Smooth muscle cell (in vitro differentiated cells): ENCODE measurements at regions not wholly inside any gene's neighbourhood (a gene's known extent, or its start where the extent isn't known, plus 50 kb on each side); places are given as distances from the start of the nearest gene placed in this dataset.
"Not testable (repeated sequence)": the region's sequence is repeated elsewhere in the genome, so short reads cannot be mapped to it uniquely, and the experiment has no call there.

Source experiments
- DNase-seq: peaks from one replicate; lab custom pipeline; 2025; ENCODE audit not compliant: unreplicated experiment; lab: John Stamatoyannopoulos, UW
- H2AFZ ChIP-seq: fragments of 200-600 bp; sonication (generic); 2 replicates; pipeline ENCODE4 v1.6.0; 2016; ENCODE audit warnings: antibody characterized with exemption, low read depth, mild to moderate bottlenecking
- H3F3A ChIP-seq: fragments of 200-600 bp; sonication (generic); 2 replicates; pipeline ENCODE4 v1.6.0; 2017; ENCODE audit warnings: antibody characterized with exemption, low read depth
- H3K27ac ChIP-seq: fragments of 200-600 bp; sonication (generic); 2 replicates; pipeline ENCODE4 v1.5.1; 2016; ENCODE audit warnings: low read depth, mild to moderate bottlenecking
- H3K27me3 ChIP-seq: fragments of 200-600 bp; sonication (generic); 2 replicates; pipeline ENCODE4 v1.6.1; 2016; ENCODE audit warnings: low read depth, mild to moderate bottlenecking
- H3K36me3 ChIP-seq: fragments of 200-600 bp; sonication (generic); 2 replicates; pipeline ENCODE4 v1.5.1; 2016; ENCODE audit warnings: low read depth
- H3K4me1 ChIP-seq: fragments of 200-600 bp; sonication (generic); 2 replicates; pipeline ENCODE4 v1.5.1; 2016; ENCODE audit warnings: low read depth
- H3K4me2 ChIP-seq: fragments of 200-600 bp; sonication (generic); 2 replicates; pipeline ENCODE4 v1.6.0; 2016; ENCODE audit warnings: mild to moderate bottlenecking
- H3K4me3 ChIP-seq: fragments of 200-600 bp; sonication (generic); 2 replicates; pipeline ENCODE4 v1.5.1; 2016; ENCODE audit warnings: mild to moderate bottlenecking
- H3K79me2 ChIP-seq: fragments of 200-600 bp; sonication (generic); 2 replicates; pipeline ENCODE4 v1.6.0; 2016; ENCODE audit warnings: low read depth, mild to moderate bottlenecking
- H3K9ac ChIP-seq: fragments of 200-600 bp; sonication (generic); 2 replicates; pipeline ENCODE4 v1.6.0; 2016; ENCODE audit warnings: low read depth
- H3K9me3 ChIP-seq: fragments of 200-600 bp; sonication (generic); replicated peaks from 2 replicates; pipeline ENCODE4 v1.5.1; 2016; ENCODE audit warnings: low read depth
- H4K20me1 ChIP-seq: fragments of 200-600 bp; sonication (generic); 2 replicates; pipeline ENCODE4 v1.6.0; 2016; ENCODE audit warnings: low read depth
- WGBS: methylation state at CpG from one replicate; pipeline ENCODE4 v1.1.7; 2016; ENCODE audit warnings: low lambda C conversion rate; 5-methylcytosine and 5-hydroxymethylcytosine counted together

- H3K36me3 ChIP-seq, H3K9me3 ChIP-seq: not testable (repeated sequence)
- 94% methylated on average over 2 of the region's 6 CpGs for WGBS
Observed at GRCh38 chr16:16448423-16448822, 69.5 kb downstream of the NPIPA7 start.

GRCh38 chr16:16449712-16450237 is 70.8 kb downstream of the NPIPA7 start:
- H3K9me3 ChIP-seq, H2AFZ ChIP-seq, H3K4me2 ChIP-seq, DNase-seq, H3K4me1 ChIP-seq, H3K27ac ChIP-seq, H3K9ac ChIP-seq, H3F3A ChIP-seq, H3K4me3 ChIP-seq, H4K20me1 ChIP-seq, H3K36me3 ChIP-seq, H3K79me2 ChIP-seq, H3K27me3 ChIP-seq: not testable (repeated sequence)
- WGBS, result 80% methylated on average over 4 of the region's 4 CpGs

More at GRCh38 chr16:16448423-16448822, 69.5 kb downstream of the NPIPA7 start:
- H3K4me1 ChIP-seq, DNase-seq, H3F3A ChIP-seq, H3K9ac ChIP-seq, H3K4me2 ChIP-seq, H3K79me2 ChIP-seq, H2AFZ ChIP-seq, H3K27ac ChIP-seq, H4K20me1 ChIP-seq, H3K4me3 ChIP-seq, H3K27me3 ChIP-seq: not testable (repeated sequence)

GRCh38 chr16:16451721-16452410 is 72.9 kb downstream of the NPIPA7 start:
- H3K79me2 ChIP-seq, H2AFZ ChIP-seq, H3K4me3 ChIP-seq, H3K27ac ChIP-seq, H3K4me2 ChIP-seq, DNase-seq, H3K36me3 ChIP-seq, H3K9ac ChIP-seq, H3K9me3 ChIP-seq, H4K20me1 ChIP-seq, H3F3A ChIP-seq, H3K27me3 ChIP-seq, H3K4me1 ChIP-seq: not testable (repeated sequence)
- 8% methylated on average over 7 of the region's 10 CpGs for WGBS

- not testable (repeated sequence) for H3K4me2 ChIP-seq, H3K4me3 ChIP-seq, H3K9me3 ChIP-seq, H3F3A ChIP-seq, DNase-seq, H3K79me2 ChIP-seq, H3K4me1 ChIP-seq, H3K9ac ChIP-seq, H4K20me1 ChIP-seq, H3K36me3 ChIP-seq, H2AFZ ChIP-seq, H3K27me3 ChIP-seq, H3K27ac ChIP-seq
- WGBS, result 100% methylated on average over 1 of the region's 5 CpGs
Observed at GRCh38 chr16:16458579-16458978, 79.6 kb downstream of the NPIPA7 start.

GRCh38 chr16:16463792-16464191 is 84.9 kb downstream of the NPIPA7 start:
- H3K36me3 ChIP-seq, H3K27ac ChIP-seq, H4K20me1 ChIP-seq, H3K9me3 ChIP-seq, H3F3A ChIP-seq, H3K9ac ChIP-seq, H3K79me2 ChIP-seq, H3K27me3 ChIP-seq, DNase-seq, H3K4me3 ChIP-seq, H2AFZ ChIP-seq, H3K4me2 ChIP-seq, H3K4me1 ChIP-seq: not testable (repeated sequence)
- 97% methylated on average over 5 of the region's 6 CpGs for WGBS

GRCh38 chr16:16488919-16489318 is 110.0 kb downstream of the NPIPA7 start:
- not testable (repeated sequence) for DNase-seq, H3K4me3 ChIP-seq, H3F3A ChIP-seq, H3K4me1 ChIP-seq, H3K79me2 ChIP-seq, H3K27me3 ChIP-seq, H3K9me3 ChIP-seq, H3K9ac ChIP-seq, H3K27ac ChIP-seq, H2AFZ ChIP-seq, H3K4me2 ChIP-seq, H3K36me3 ChIP-seq, H4K20me1 ChIP-seq
- 94% methylated on average over 4 of the region's 4 CpGs for WGBS

- H3K79me2 ChIP-seq, H3F3A ChIP-seq, H3K9ac ChIP-seq, H4K20me1 ChIP-seq, H3K27ac ChIP-seq, H3K9me3 ChIP-seq, H3K36me3 ChIP-seq, H2AFZ ChIP-seq, DNase-seq, H3K4me2 ChIP-seq, H3K4me1 ChIP-seq, H3K4me3 ChIP-seq, H3K27me3 ChIP-seq: not testable (repeated sequence)
- WGBS, result no CpG with 5 or more reads among the region's 15 CpGs
Observed at GRCh38 chr16:16489466-16489865, 110.5 kb downstream of the NPIPA7 start.

- H3K79me2 ChIP-seq, H3K9me3 ChIP-seq, H3K36me3 ChIP-seq, H3K4me1 ChIP-seq, H3F3A ChIP-seq, H3K27me3 ChIP-seq, H3K9ac ChIP-seq, H3K4me3 ChIP-seq, H4K20me1 ChIP-seq, H3K27ac ChIP-seq, H2AFZ ChIP-seq, H3K4me2 ChIP-seq, DNase-seq: not testable (repeated sequence)
- WGBS, result no CpG with 5 or more reads among the region's 8 CpGs
Observed at GRCh38 chr16:16494114-16494513, 115.2 kb downstream of the NPIPA7 start.

- WGBS, result 18% methylated on average over 6 of the region's 11 CpGs
- not testable (repeated sequence) for H4K20me1 ChIP-seq, H3K36me3 ChIP-seq, H3K27me3 ChIP-seq, H3K4me3 ChIP-seq, H2AFZ ChIP-seq, H3K79me2 ChIP-seq, H3K9ac ChIP-seq, H3K27ac ChIP-seq, H3K4me1 ChIP-seq, H3K4me2 ChIP-seq, H3F3A ChIP-seq, DNase-seq, H3K9me3 ChIP-seq
Observed at GRCh38 chr16:16494998-16495397, 116.1 kb downstream of the NPIPA7 start.
